NCI-H1417 (cell line): ENCODE measurements at regions not wholly inside any gene's neighbourhood (a gene's known extent, or its start where the extent isn't known, plus 50 kb on each side); places are given as distances from the start of the nearest gene placed in this dataset.
"Not testable (repeated sequence)": the region's sequence is repeated elsewhere in the genome, so short reads cannot be mapped to it uniquely, and the experiment has no call there.

Experiments used
- DNase-seq, 3 experiments: peaks; one replicate each; lab custom pipeline; 2025; lab: John Stamatoyannopoulos, UW

- no peak for DNase-seq
Measured at GRCh38 chr5:62900976-62901375, 322.4 kb downstream of the LRRC70 start.

- no peak for DNase-seq
Measured at GRCh38 chr5:62896121-62896893, 317.7 kb downstream of the LRRC70 start.

GRCh38 chr5:62886603-62887315 lies 308.1 kb downstream of the LRRC70 start:
- no peak for DNase-seq

GRCh38 chr5:62837330-62837729 lies 258.7 kb downstream of the LRRC70 start:
- DNase-seq = not testable (repeated sequence)

GRCh38 chr5:62829604-62829986 lies 251.0 kb downstream of the LRRC70 start:
- no peak for DNase-seq

- no peak for DNase-seq
Measured at GRCh38 chr5:62828742-62829603, 250.4 kb downstream of the LRRC70 start.

- no peak for DNase-seq
Measured at GRCh38 chr5:62825623-62826220, 247.1 kb downstream of the LRRC70 start.

- no peak for DNase-seq
Measured at GRCh38 chr5:62824936-62825335, 246.3 kb downstream of the LRRC70 start.

- not testable (repeated sequence) for DNase-seq
Measured at GRCh38 chr5:62817043-62817442, 238.4 kb downstream of the LRRC70 start.

GRCh38 chr5:62814991-62815390 lies 236.4 kb downstream of the LRRC70 start:
- DNase-seq = peak in 2 of 3 experiments; percentile 2 to 9

- peak in 1 of 3 experiments; percentile 3 for DNase-seq
Measured at GRCh38 chr5:62812621-62813255, 234.1 kb downstream of the LRRC70 start.

GRCh38 chr5:62804819-62805218 lies 226.2 kb downstream of the LRRC70 start:
- peak in 2 of 3 experiments; percentile 20 to 21 for DNase-seq

GRCh38 chr5:62795926-62796325 lies 217.3 kb downstream of the LRRC70 start:
- no peak for DNase-seq

- no peak for DNase-seq
Measured at GRCh38 chr5:62794456-62794855, 215.8 kb downstream of the LRRC70 start.

GRCh38 chr5:62791059-62791458 lies 212.4 kb downstream of the LRRC70 start:
- DNase-seq = peak; percentile 8 to 35 (median 29)

- DNase-seq = peak in 2 of 3 experiments; percentile 40 to 79
Measured at GRCh38 chr5:62790348-62790747, 211.7 kb downstream of the LRRC70 start.

GRCh38 chr5:62786099-62786498 lies 207.5 kb downstream of the LRRC70 start:
- no peak for DNase-seq

GRCh38 chr5:62785588-62785987 lies 207.0 kb downstream of the LRRC70 start:
- DNase-seq = no peak

- no peak for DNase-seq
Measured at GRCh38 chr5:62783374-62784057, 204.9 kb downstream of the LRRC70 start.

GRCh38 chr5:62780888-62781287 lies 202.3 kb downstream of the LRRC70 start:
- no peak for DNase-seq

GRCh38 chr5:62780230-62780629 lies 201.6 kb downstream of the LRRC70 start:
- DNase-seq = no peak
